ENCODE measurements at regions not wholly inside any gene's neighbourhood (a gene's known extent, or its start where the extent isn't known, plus 50 kb on each side); places are given as distances from the start of the nearest gene placed in this dataset.

DNA sequence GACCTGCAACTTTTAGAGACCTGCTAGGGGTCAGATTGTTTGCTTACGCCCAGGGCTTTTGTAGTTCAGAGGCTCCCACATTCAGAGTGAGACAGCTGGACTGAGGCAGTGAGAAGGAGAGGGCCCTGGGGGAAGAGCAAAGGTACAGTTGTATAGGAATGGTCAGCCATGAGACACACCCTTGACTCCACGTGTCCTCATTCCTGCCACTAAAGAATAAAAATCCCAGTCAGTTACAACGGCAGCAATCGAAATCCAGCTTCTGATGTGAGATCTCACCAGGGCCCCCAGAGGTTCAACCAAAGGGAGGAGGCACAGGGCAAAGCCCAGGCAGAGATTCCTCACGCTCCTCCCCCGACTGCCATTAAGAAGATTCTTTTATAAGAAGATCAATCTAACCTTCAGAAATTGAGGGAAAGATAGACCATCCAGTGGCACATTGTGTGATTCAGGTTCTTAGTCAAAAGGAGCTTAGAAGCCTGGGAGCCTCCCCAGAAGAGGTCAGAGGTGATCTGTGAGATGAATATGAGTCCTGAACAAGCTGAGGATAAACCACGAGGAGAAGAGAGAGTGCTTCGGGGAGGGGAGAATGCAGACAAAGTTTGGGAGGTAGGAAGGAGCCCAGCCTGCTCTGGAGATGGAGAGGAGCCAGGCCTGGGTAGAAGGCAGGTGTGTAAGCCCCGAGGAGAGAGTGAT is 317.0 kb downstream of the CYP26B1 start:
- TF ChIP-seq, protein P1, sequence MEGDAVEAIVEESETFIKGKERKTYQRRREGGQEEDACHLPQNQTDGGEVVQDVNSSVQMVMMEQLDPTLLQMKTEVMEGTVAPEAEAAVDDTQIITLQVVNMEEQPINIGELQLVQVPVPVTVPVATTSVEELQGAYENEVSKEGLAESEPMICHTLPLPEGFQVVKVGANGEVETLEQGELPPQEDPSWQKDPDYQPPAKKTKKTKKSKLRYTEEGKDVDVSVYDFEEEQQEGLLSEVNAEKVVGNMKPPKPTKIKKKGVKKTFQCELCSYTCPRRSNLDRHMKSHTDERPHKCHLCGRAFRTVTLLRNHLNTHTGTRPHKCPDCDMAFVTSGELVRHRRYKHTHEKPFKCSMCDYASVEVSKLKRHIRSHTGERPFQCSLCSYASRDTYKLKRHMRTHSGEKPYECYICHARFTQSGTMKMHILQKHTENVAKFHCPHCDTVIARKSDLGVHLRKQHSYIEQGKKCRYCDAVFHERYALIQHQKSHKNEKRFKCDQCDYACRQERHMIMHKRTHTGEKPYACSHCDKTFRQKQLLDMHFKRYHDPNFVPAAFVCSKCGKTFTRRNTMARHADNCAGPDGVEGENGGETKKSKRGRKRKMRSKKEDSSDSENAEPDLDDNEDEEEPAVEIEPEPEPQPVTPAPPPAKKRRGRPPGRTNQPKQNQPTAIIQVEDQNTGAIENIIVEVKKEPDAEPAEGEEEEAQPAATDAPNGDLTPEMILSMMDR (IDR thresholded peaks at IDR 0.05; ENCODE audit: low read depth, low read length, missing control alignments): no peak
- in situ Hi-C loops (cut with HindIII; ENCODE audit: low sequenced_read_pairs): no loop called here
- no peak overlapping the region for H3K4me3 ChIP-seq (ENCODE audit: low read depth, low read length)
- no peak for DNase-seq (ENCODE audit: low read depth)

DNA sequence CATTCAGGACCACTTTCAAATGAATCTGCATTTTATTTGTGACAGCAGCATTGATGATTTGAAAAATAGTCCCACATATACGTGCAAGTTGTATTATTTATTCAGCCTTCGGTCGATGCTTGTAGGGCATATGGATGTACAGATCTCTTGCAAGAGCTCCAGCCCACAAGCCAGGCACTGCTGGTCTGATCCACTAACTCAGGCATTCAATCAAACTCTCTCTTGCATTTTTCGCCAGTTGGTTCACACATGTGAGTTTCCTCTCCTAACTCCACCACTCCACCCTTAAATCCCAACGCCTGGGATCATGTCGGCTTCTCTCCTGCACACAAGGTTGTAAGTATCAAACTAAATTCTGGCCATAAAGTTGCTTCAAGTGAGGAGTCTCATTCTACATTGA is 318.7 kb downstream of the CYP26B1 start:
- TF ChIP-seq, protein P1 (IDR thresholded peaks at IDR 0.05; ENCODE audit: low read depth, low read length, missing control alignments): no peak
- H3K4me3 ChIP-seq (ENCODE audit: low read depth, low read length): no peak overlapping the region
- in situ Hi-C loops (cut with HindIII; ENCODE audit: low sequenced_read_pairs): no loop called here
- no peak for DNase-seq (ENCODE audit: low read depth)

DNA sequence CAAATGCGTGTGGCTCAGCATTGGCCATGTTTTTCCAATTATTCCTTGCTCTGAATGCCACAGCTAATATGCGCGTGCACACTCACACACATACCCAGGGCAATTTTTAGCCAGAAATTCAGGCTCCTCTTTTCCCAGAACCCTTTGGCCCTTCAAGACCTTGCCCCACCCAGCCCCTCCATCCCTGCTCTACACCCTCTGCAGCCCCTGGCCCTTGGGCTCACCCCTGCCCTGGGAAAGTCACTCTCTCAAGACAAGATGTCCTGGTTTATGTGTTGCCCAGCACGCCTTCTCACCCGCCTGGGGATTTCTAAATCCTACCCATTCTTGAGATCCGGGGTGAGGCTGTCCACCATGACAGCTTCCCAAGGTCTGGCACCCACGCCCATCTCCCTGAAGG is 319.7 kb downstream of the CYP26B1 start:
- no peak for DNase-seq (ENCODE audit: low read depth)
- in situ Hi-C loops (cut with HindIII; ENCODE audit: low sequenced_read_pairs): no loop called here
- no peak overlapping the region for H3K4me3 ChIP-seq (ENCODE audit: low read depth, low read length)
- TF ChIP-seq, protein P1 (IDR thresholded peaks at IDR 0.05; ENCODE audit: low read depth, low read length, missing control alignments): no peak

DNA sequence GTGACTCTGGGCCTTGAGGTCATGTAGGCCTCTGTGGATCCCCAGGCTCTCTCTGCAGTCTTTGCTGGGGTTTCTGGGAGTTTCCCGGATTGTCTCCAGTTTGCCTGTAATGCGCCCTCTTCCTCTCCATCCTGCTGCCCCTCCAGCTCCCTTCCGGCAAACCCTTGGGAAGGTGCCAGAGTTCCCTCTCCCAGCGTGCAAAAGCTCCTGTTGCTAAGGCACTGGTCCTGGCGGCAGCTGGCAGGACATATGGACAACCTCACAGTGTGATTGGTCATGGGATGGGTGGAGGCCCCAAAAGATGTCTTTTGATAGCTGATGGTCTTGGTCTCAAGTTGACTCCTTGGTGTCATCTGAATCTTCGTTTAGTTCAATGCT is 320.1 kb downstream of the CYP26B1 start:
- TF ChIP-seq, protein P1 (IDR thresholded peaks at IDR 0.05; ENCODE audit: low read depth, low read length, missing control alignments): no peak
- H3K4me3 ChIP-seq (ENCODE audit: low read depth, low read length): no peak overlapping the region
- no peak for DNase-seq (ENCODE audit: low read depth)
- in situ Hi-C loops (cut with HindIII; ENCODE audit: low sequenced_read_pairs): no loop called here

DNA sequence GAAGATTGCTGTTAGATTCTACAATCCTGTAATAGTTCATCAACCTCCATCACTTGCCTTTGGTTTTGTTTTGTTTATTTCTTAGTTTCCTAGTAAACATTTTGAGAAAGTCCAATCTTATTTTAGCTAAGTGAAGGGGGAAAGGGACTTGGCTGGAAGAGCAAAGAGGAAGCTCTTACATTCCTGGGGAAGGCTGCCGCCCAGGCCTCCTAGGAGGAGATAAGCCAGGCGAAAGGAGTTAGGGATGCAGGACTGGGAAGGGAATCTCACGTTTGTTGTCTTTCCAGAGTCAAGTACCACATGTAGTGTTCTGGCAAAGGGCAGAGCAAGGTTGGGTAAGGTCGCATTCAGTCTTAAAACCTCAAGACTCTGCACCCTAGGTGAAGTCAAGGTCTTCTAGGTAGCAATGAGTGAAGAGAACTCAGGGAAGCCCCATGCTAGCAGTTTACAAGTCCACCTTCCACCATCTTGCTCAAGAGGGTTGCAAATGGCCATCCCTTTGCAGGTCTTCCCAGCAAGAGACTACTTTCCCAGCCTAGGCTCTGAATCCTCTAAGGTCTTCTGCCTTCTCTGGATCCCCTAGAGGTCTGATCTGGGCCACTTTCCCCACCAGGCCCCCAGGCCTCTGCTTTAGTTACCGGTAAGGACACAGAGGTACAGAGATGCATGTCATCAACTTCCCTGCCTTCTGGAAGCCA is 320.7 kb downstream of the CYP26B1 start:
- DNase-seq (ENCODE audit: low read depth): no peak
- in situ Hi-C loops (cut with HindIII; ENCODE audit: low sequenced_read_pairs): no loop called here
- TF ChIP-seq, protein P1 (IDR thresholded peaks at IDR 0.05; ENCODE audit: low read depth, low read length, missing control alignments): no peak
- no peak overlapping the region for H3K4me3 ChIP-seq (ENCODE audit: low read depth, low read length)

DNA sequence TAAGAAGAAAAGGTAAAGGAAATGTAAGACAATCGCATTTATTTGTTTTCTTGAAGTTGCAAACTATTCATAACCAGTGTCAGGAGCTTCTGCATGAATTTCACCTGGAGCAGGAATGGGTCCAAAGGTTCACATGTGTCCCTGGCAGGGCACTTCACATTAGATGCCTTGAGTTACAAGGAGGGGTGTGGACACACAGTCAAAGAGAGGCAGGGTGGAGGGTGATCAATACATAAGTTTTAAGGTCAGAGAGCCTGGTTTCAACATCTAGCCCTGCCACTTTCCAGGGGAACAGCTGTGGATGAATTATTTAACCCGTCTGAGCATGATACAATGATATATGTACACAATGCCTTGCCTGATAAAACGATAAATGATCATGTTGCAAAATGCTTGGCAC is 321.4 kb downstream of the CYP26B1 start:
- in situ Hi-C loops (cut with HindIII; ENCODE audit: low sequenced_read_pairs): no loop called here
- no peak for DNase-seq (ENCODE audit: low read depth)
- TF ChIP-seq, protein P1 (IDR thresholded peaks at IDR 0.05; ENCODE audit: low read depth, low read length, missing control alignments): no peak
- H3K4me3 ChIP-seq (ENCODE audit: low read depth, low read length): no peak overlapping the region
